Mesothelial cell of epicardium (in vitro differentiated cells): ENCODE measurements at regions not wholly inside any gene's neighbourhood (a gene's known extent, or its start where the extent isn't known, plus 50 kb on each side); places are given as distances from the start of the nearest gene placed in this dataset.

Experiments used
- DNase-seq, 2 experiments: peaks; one replicate each; pipeline ENCODE4 v3.0.0; 2021; ENCODE audit warnings: low spot score in 2 of 2; ENCODE audit not compliant: unreplicated experiment in 2 of 2
- H3K27ac Mint-ChIP-seq: 2 replicates; pipeline ENCODE4 v1.8.0; 2021; ENCODE audit warnings: mixed read lengths
- H3K27me3 Mint-ChIP-seq: 2 replicates; pipeline ENCODE4 v1.8.0; 2021; ENCODE audit warnings: low read depth, mixed read lengths
- H3K36me3 Mint-ChIP-seq: 2 replicates; pipeline ENCODE4 v1.8.0; 2021; ENCODE audit warnings: mixed read lengths
- H3K4me1 Mint-ChIP-seq: 2 replicates; pipeline ENCODE4 v1.8.0; 2021; ENCODE audit warnings: mixed read lengths
- H3K4me3 Mint-ChIP-seq: 2 replicates; pipeline ENCODE4 v1.8.0; 2021; ENCODE audit warnings: mild to moderate bottlenecking, moderate library complexity, mixed read lengths
- H3K9me3 Mint-ChIP-seq: 2 replicates; pipeline ENCODE4 v1.8.0; 2021; ENCODE audit warnings: mixed read lengths
- TF ChIP-seq, protein P1 (sequence below): fragments of 200-600 bp; sonication (generic); IDR thresholded peaks from one replicate; pipeline ENCODE4 v1.5.0; 2021; ENCODE audit warnings: antibody characterized with exemption; ENCODE audit not compliant: unreplicated experiment

DNA sequence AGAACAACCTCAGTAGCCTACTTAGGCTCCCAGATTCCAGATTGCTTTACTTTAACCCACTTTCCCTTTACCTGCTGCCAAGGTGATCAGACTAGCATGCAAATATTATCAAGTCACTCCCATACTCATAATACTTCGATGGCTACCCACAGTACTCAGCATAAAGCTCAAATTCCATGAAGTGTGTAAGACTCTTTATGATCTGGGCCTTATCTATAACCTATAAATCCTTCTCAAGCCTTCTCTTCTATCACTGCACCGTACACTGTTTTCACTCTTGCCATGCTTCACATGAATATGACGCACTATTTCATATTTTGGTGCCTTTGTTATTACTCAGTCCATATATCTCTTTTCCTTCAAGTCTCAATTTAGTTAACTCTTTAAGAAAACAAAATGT, 135.2 kb upstream of the TARS1 start:
- Mint-ChIP-seq H3K27me3 (peaks cover 23% of the 10 kb centered on the region), H3K27ac (no peak overlapping the region), H3K36me3 (no peaks in the 10 kb centered on the region), H3K4me3 (no peak overlapping the region), H3K9me3 (no peaks in the 10 kb centered on the region), H3K4me1 (peaks cover 52% of the 10 kb centered on the region)
- TF ChIP-seq, protein P1, sequence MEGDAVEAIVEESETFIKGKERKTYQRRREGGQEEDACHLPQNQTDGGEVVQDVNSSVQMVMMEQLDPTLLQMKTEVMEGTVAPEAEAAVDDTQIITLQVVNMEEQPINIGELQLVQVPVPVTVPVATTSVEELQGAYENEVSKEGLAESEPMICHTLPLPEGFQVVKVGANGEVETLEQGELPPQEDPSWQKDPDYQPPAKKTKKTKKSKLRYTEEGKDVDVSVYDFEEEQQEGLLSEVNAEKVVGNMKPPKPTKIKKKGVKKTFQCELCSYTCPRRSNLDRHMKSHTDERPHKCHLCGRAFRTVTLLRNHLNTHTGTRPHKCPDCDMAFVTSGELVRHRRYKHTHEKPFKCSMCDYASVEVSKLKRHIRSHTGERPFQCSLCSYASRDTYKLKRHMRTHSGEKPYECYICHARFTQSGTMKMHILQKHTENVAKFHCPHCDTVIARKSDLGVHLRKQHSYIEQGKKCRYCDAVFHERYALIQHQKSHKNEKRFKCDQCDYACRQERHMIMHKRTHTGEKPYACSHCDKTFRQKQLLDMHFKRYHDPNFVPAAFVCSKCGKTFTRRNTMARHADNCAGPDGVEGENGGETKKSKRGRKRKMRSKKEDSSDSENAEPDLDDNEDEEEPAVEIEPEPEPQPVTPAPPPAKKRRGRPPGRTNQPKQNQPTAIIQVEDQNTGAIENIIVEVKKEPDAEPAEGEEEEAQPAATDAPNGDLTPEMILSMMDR, result no peak
- DNase-seq, result no peak

DNA sequence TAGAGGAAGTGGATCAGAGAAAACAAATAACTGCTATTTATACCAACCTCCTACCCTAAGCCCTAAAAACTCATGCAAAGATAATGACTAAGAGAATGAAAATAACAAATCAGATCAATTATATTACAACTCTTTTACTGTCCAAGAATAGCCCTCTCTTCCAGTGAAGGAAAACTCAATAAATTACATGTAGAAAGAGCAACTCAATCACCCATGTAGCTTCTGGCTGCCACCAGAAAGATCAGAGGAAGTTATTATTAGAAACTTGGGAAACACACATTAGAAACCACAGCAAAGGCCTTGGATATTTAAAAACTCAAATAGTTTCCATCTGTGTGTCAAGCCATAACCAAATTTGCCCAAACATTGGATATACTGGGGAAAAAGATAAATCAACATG, 134.0 kb upstream of the TARS1 start:
- Mint-ChIP-seq H3K9me3 (no peaks in the 10 kb centered on the region), H3K27me3 (peaks cover 26% of the 10 kb centered on the region), H3K27ac (no peak overlapping the region), H3K4me1 (peaks cover 49% of the 10 kb centered on the region), H3K36me3 (no peaks in the 10 kb centered on the region), H3K4me3 (no peak overlapping the region)
- no peak for DNase-seq
- TF ChIP-seq, protein P1, result no peak

DNA sequence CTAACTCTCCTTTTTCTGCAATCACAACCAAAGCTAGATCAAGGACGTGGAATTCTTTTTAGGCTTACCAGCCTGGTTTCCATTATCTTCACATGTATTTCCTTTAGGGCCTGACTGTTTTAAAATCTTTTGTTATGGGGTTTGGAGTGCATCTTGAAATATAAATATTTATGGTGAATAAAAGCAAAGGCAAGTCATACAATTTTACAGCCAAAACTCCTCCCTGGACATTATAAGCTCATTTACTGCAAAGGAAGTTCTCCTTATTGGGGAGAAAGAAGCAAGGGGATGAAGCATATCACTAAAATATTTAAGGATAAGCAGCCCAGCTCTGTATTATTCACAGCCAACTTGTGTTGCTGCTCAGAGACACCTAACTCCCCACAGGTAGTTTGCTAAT, 132.2 kb upstream of the TARS1 start:
- no peak overlapping the region for H3K27ac Mint-ChIP-seq
- H3K9me3 Mint-ChIP-seq, result peaks cover 4% of the 10 kb centered on the region
- H3K4me3 Mint-ChIP-seq, result no peak overlapping the region
- DNase-seq, result no peak
- H3K4me1 Mint-ChIP-seq, result peaks cover 38% of the 10 kb centered on the region
- H3K36me3 Mint-ChIP-seq, result no peaks in the 10 kb centered on the region
- H3K27me3 Mint-ChIP-seq, result peaks cover 26% of the 10 kb centered on the region
- TF ChIP-seq, protein P1, result no peak

DNA sequence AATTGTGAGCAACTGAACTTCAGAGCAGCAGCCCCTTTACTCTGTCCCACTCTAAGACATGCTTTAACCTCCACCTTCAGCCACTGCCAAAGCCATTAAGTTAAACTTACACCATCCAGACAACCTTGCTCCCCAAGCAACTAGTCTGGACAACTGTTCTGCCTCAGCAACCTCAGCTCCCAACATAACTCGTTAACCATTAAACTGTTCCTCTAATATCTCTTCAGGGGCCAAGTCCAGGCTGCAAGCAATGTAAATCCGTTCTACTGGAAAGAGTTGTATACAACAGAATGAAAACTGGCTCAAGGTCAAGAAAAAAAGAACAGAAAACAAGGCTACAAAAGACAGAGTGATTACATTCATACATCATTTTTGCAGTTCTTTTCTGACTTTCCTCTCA, 131.7 kb upstream of the TARS1 start:
- no peak overlapping the region for H3K27ac Mint-ChIP-seq
- H3K4me1 Mint-ChIP-seq, result peaks cover 33% of the 10 kb centered on the region
- peaks cover 26% of the 10 kb centered on the region for H3K27me3 Mint-ChIP-seq
- H3K4me3 Mint-ChIP-seq, result no peak overlapping the region
- no peak for DNase-seq
- peaks cover 4% of the 10 kb centered on the region for H3K9me3 Mint-ChIP-seq
- H3K36me3 Mint-ChIP-seq, result no peaks in the 10 kb centered on the region
- TF ChIP-seq, protein P1, result no peak

DNA sequence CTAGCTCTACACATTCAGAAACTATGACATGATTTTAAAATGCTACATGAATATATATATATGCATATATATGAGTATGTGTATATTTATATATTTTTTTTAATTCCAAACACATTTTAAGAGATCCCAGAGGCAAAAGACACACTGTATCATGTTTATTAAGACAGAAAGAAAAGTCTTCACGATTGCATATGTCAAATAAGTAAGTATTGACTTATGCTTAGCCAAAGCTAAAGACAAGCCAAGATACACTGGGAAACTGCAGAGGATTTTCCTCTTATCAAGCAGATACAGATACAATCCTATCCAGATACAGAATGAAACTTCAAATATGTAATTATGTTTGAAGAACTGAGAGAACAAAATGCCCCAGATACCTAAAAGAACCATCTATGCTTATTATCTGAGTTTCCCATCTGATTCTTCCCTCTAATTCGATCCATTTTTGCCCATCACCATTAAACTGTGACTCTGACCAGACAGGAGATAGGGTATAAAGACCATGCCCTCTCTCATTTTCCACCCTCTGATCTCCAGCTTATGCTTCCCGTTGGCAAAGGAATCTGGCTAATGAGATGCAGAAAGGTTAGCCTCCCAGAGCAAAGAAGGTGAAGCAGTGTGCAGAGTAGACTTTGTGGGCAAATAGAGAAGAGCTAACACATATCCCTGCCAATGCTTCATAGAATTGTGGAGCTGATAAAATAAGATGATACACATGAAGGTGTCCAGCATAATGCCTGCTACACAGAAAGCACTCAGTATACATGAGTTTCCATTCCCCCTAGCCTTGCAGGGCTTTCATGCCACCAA, 131.0 kb upstream of the TARS1 start:
- no peak for DNase-seq
- Mint-ChIP-seq H3K4me3 (no peak overlapping the region), H3K4me1 (peaks cover 28% of the 10 kb centered on the region), H3K27ac (no peak overlapping the region), H3K36me3 (no peaks in the 10 kb centered on the region), H3K9me3 (peaks cover 4% of the 10 kb centered on the region), H3K27me3 (peaks cover 26% of the 10 kb centered on the region)
- TF ChIP-seq, protein P1, result no peak

DNA sequence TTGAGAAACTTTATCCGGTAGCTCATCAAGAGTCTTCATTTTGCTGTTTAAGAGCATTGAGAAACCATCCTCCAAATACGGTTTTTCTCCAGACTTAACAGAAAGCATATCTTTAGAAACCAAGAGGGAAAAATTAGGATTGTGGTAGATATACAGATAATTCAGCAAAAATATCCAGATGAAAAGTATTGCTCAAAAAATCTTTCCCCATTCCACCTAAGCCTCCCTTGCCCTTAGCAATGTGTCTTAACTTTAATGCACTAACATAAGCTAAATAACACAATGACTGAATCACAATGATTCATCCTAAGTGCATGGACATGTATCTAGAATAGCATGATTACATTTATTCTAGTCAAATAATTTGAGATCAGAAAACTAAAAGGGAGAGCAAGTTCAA, 130.3 kb upstream of the TARS1 start:
- TF ChIP-seq, protein P1, result no peak
- peaks cover 25% of the 10 kb centered on the region for H3K27me3 Mint-ChIP-seq
- no peak overlapping the region for H3K4me3 Mint-ChIP-seq
- peaks cover 25% of the 10 kb centered on the region for H3K4me1 Mint-ChIP-seq
- H3K27ac Mint-ChIP-seq, result no peak overlapping the region
- H3K36me3 Mint-ChIP-seq, result no peaks in the 10 kb centered on the region
- no peak for DNase-seq
- H3K9me3 Mint-ChIP-seq, result peaks cover 4% of the 10 kb centered on the region
